Neural cell (in vitro differentiated cells): ENCODE measurements at regions not wholly inside any gene's neighbourhood (a gene's known extent, or its start where the extent isn't known, plus 50 kb on each side); places are given as distances from the start of the nearest gene placed in this dataset.

Source experiments
- CTCF ChIP-seq: fragments of 450-650 bp; IDR thresholded peaks from 2 replicates; pipeline ENCODE4 v1.5.1; 2014; ENCODE audit warnings: antibody characterized with exemption, mild to moderate bottlenecking, moderate library complexity; ENCODE audit not compliant: poor library complexity, severe bottlenecking
- EZH2 ChIP-seq: fragments of 200-600, 300-800 bp; shearing (Covaris generic), sonication (generic); IDR thresholded peaks from 2 replicates; pipeline ENCODE4 v1.6.1; 2014; ENCODE audit warnings: antibody characterized with exemption, low read length, borderline replicate concordance, mild to moderate bottlenecking; ENCODE audit not compliant: insufficient read depth, poor library complexity, severe bottlenecking
- POLR2AphosphoS5 ChIP-seq: IDR thresholded peaks from 2 replicates; pipeline ENCODE4 v1.6.1; 2012
- REST ChIP-seq: IDR thresholded peaks from 2 replicates; pipeline ENCODE4 v1.6.1; 2012; ENCODE audit warnings: borderline replicate concordance

DNA sequence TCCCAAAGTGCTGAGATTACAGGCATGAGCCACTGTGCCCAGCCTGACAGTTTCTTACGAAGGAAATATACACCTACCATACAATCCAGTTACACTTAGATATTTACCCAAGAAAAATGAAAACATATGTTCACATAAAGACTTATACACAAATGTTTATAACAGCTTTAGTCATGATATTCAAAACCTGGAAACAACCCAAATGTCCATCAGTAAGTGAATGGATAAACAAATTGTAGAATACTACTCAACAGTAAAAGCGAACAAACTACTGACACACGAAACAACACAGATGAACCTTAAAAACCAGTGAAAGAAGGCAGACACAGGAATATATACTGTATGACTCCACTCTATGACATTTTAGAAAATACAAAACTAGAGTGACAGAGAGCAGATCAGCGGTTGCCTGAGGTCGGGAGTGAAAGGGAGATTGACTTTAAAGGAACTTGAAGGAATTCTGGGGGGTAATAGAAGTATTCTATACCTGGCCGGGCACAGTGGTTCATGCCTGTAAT is 83.6 kb downstream of the SPRING1 start:
- TF ChIP-seq CTCF, result no peak
- TF ChIP-seq EZH2, result no peak
- TF ChIP-seq REST, result no peak
- no peak for TF ChIP-seq POLR2AphosphoS5
